NT2/D1 (cell line): ENCODE measurements at regions not wholly inside any gene's neighbourhood (a gene's known extent, or its start where the extent isn't known, plus 50 kb on each side); places are given as distances from the start of the nearest gene placed in this dataset.
"Not testable (repeated sequence)": the region's sequence is repeated elsewhere in the genome, so short reads cannot be mapped to it uniquely, and the experiment has no call there.

ENCODE experiments used
- SUZ12 ChIP-seq: IDR thresholded peaks from 2 replicates; pipeline ENCODE4 v1.6.1; 2011; ENCODE audit not compliant: insufficient read length, insufficient read depth; ENCODE audit errors: extremely low read depth
- YY1 ChIP-seq: IDR thresholded peaks from 2 replicates; pipeline ENCODE4 v1.6.1; 2011; ENCODE audit not compliant: insufficient read length, insufficient read depth
- ZNF274 ChIP-seq: IDR thresholded peaks from 2 replicates; pipeline ENCODE4 v1.6.1; 2011; ENCODE audit warnings: mild to moderate bottlenecking, low read depth, low read length

- not testable (repeated sequence) for TF ChIP-seq ZNF274, YY1, SUZ12
Measured at GRCh38 chr14:89660625-89661233, 243.7 kb upstream of the FOXN3 start.
